Endothelial cell of umbilical vein (primary cell): ENCODE measurements at regions not wholly inside any gene's neighbourhood (a gene's known extent, or its start where the extent isn't known, plus 50 kb on each side); places are given as distances from the start of the nearest gene placed in this dataset.

Source experiments
- BruUV-seq: library from RNA; stranded (reverse); fragments of 400-500 nt; replicated peaks from 2 replicates; lab custom pipeline; 2021; lab: Mats Ljungman, UMichigan
- CTCF ChIA-PET: fragments of 300-600, 350-600 bp; sonication (Branson Sonifier 250); formaldehyde crosslinking; loops from one replicate; lab custom pipeline; 2021; ENCODE audit warnings: antibody characterized with exemption, inconsistent platforms; lab: Charles Lee
- POLR2A ChIA-PET: fragments of 300-600, 350-600 bp; sonication (Branson Sonifier 250); formaldehyde crosslinking; loops from one replicate; lab custom pipeline; 2021; ENCODE audit warnings: antibody characterized with exemption, inconsistent platforms; lab: Charles Lee
- DNase-seq: peaks from one replicate; pipeline ENCODE4 v3.0.0-alpha.2; 2011; ENCODE audit warnings: low read depth, low spot score
- FAIRE-seq: peaks from 2 replicates; lab custom pipeline; 2011; peaks lifted over from hg19 to GRCh38; lab: Jason Lieb, UNC
- H2AFZ ChIP-seq: 2 replicates; pipeline ENCODE4 v1.6.0; 2012; ENCODE audit warnings: low read depth, low read length, control low read depth, inconsistent platforms
- H3K27ac ChIP-seq: 2 replicates; pipeline ENCODE4 v1.5.1; 2011; ENCODE audit warnings: low read depth, mild to moderate bottlenecking, control low read depth, low read length, moderate library complexity; ENCODE audit not compliant: insufficient read depth
- H3K27me3 ChIP-seq, 2 experiments: 2 replicates each; pipeline versions ENCODE4 v1.6.0 to v1.6.1; 2011; ENCODE audit warnings: low read length in 2 of 2, mixed read lengths in 1 of 2; ENCODE audit not compliant: control insufficient read depth in 2 of 2, insufficient read depth in 2 of 2
- H3K36me3 ChIP-seq, 2 experiments: 2 replicates in 1 of 2; 3 replicates in 1 of 2; pipeline ENCODE4 v1.5.1; 2011; ENCODE audit warnings: low read length in 2 of 2, mild to moderate bottlenecking in 1 of 2, moderate library complexity in 1 of 2; ENCODE audit not compliant: control insufficient read depth in 2 of 2, insufficient read depth in 2 of 2; ENCODE audit errors: extremely low read depth in 1 of 2
- H3K4me1 ChIP-seq: 3 replicates; pipeline ENCODE4 v1.5.1; 2011; ENCODE audit warnings: mild to moderate bottlenecking, low read length; ENCODE audit not compliant: control insufficient read depth, insufficient read depth; ENCODE audit errors: extremely low read depth
- H3K4me2 ChIP-seq: 2 replicates; pipeline ENCODE4 v1.6.1; 2011; ENCODE audit warnings: low read length, control low read depth, mixed read lengths; ENCODE audit not compliant: insufficient read depth
- H3K4me3 ChIP-seq, 3 experiments: fragments of 200-600 bp in 1 of 3; sonication (generic), shearing (Covaris generic) in 1 of 3; replicated peaks in 1 of 3; 2 replicates each; pipeline ENCODE4 v1.5.1; 2011 to 2016; ENCODE audit warnings: control low read depth in 3 of 3, low read length in 3 of 3, mild to moderate bottlenecking in 2 of 3, inconsistent platforms in 1 of 3, low read depth in 1 of 3, moderate library complexity in 1 of 3; ENCODE audit not compliant: insufficient read depth in 1 of 3
- H3K79me2 ChIP-seq: 2 replicates; pipeline ENCODE4 v1.6.0; 2012; ENCODE audit warnings: low read length, inconsistent platforms; ENCODE audit not compliant: control insufficient read depth, insufficient read depth
- H3K9ac ChIP-seq: replicated peaks from 2 replicates; pipeline ENCODE3; 2011; ENCODE audit warnings: low read length, control low read depth; ENCODE audit not compliant: insufficient read depth; ENCODE audit errors: extremely low read depth
- H3K9me1 ChIP-seq: replicated peaks from 3 replicates; pipeline ENCODE4 v1.6.0; 2011; ENCODE audit warnings: mild to moderate bottlenecking, low read length; ENCODE audit not compliant: control insufficient read depth, insufficient read depth; ENCODE audit errors: extremely low read depth
- H3K9me3 ChIP-seq: replicated peaks from 2 replicates; pipeline ENCODE4 v1.5.1; 2012; ENCODE audit warnings: low read length, inconsistent platforms; ENCODE audit not compliant: control insufficient read depth, insufficient read depth
- H4K20me1 ChIP-seq: replicated peaks from 2 replicates; pipeline ENCODE3; 2011; ENCODE audit warnings: mild to moderate bottlenecking, low read length; ENCODE audit not compliant: control insufficient read depth, insufficient read depth; ENCODE audit errors: extremely low read depth
- CTCF ChIP-seq, 2 donors: IDR thresholded peaks; 1 replicate in 1 of 2; 2 replicates in 1 of 2; pipeline ENCODE4 v1.5.1; 2011; ENCODE audit warnings: low read length in 2 of 2, mild to moderate bottlenecking in 2 of 2, moderate library complexity in 2 of 2, control low read depth in 1 of 2, inconsistent platforms in 1 of 2, low read depth in 1 of 2; ENCODE audit not compliant: insufficient read depth in 1 of 2; ENCODE audit errors: extremely low read depth in 1 of 2
- EZH2 ChIP-seq: IDR thresholded peaks from 2 replicates; pipeline ENCODE4 v1.6.1; 2012; ENCODE audit warnings: borderline replicate concordance, low read depth, mild to moderate bottlenecking, moderate library complexity, low read length, inconsistent platforms; ENCODE audit not compliant: severe bottlenecking
- FOS ChIP-seq: IDR thresholded peaks from 2 replicates; pipeline ENCODE4 v1.6.1; 2011; ENCODE audit warnings: mild to moderate bottlenecking, low read length, moderate library complexity, borderline replicate concordance; ENCODE audit not compliant: insufficient read depth
- GATA2 ChIP-seq: IDR thresholded peaks from 2 replicates; pipeline ENCODE4 v1.7.0; 2011; ENCODE audit warnings: low read depth, mild to moderate bottlenecking, moderate library complexity, mixed read lengths, low read length; ENCODE audit not compliant: insufficient read length, insufficient read depth
- JUN ChIP-seq: IDR thresholded peaks from 2 replicates; pipeline ENCODE4 v1.6.1; 2011; ENCODE audit warnings: borderline replicate concordance, low read depth; ENCODE audit not compliant: insufficient read length, insufficient read depth
- MAX ChIP-seq: IDR thresholded peaks from 2 replicates; pipeline ENCODE4 v1.6.1; 2011; ENCODE audit not compliant: insufficient read depth, insufficient read length
- MYC ChIP-seq: IDR thresholded peaks from one replicate; pipeline ENCODE4 v1.6.1; 2011; ENCODE audit warnings: mild to moderate bottlenecking, low read depth, low read length
- POLR2A ChIP-seq: IDR thresholded peaks from 2 replicates; pipeline ENCODE4 v1.6.1; 2012; ENCODE audit warnings: low read depth, mild to moderate bottlenecking, control low read depth, low read length
- POLR2AphosphoS5 ChIP-seq: IDR thresholded peaks from 2 replicates; pipeline ENCODE4 v1.6.1; 2012; ENCODE audit warnings: low read depth, mild to moderate bottlenecking, control low read depth, low read length, moderate library complexity; ENCODE audit not compliant: insufficient read depth
- dilution Hi-C: fragments of 300-500 bp; cut with MboI; formaldehyde crosslinking; loops from one replicate; pipeline ENCODE4 v1.15.0; 2019; ENCODE audit warnings: low sequenced_read_pairs; ENCODE audit not compliant: extremely low pct_ligation_motif_present
- intact Hi-C: fragments of 100-400 bp; cut with micrococcal nuclease; formaldehyde crosslinking; loops from one replicate; pipeline ENCODE4 v1.10.0; 2022

DNA sequence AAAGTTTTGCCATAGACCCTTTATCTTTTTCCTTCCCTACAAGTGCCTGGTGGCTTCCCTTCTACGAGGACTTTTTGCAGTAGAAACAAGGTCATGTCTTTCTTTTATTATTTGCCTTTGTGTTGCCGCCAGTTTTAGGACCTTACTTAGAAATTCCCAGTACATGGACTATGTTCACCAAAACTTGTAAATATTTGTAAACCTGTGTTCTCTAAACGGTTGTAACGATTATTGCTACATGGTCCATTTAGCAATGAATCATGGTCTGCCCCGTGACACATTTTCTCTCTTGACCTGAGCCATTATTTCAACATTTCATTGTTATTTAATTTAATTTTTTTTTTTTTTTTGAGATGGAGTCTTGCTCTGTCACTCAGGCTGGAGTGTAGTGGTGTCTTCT lies 110.7 kb downstream of the MFAP3L start:
- POLR2A ChIA-PET, result no interaction called here
- no peak overlapping the region for H3K4me2 ChIP-seq
- no peak overlapping the region for H2AFZ ChIP-seq
- DNase-seq, result no peak
- H3K27me3 ChIP-seq, result no peaks in the 10 kb centered on the region
- intact Hi-C loops, result no loop called here
- H3K9me3 ChIP-seq, result no peaks in the 10 kb centered on the region
- no peaks in the 10 kb centered on the region for H3K79me2 ChIP-seq
- H3K4me3 ChIP-seq, result no peak overlapping the region
- TF ChIP-seq GATA2 (no peak), EZH2 (no peak), POLR2AphosphoS5 (no peak), JUN (no peak), POLR2A (no peak), CTCF (IDR thresholded peaks at IDR 0.05; ENCODE audit: extremely low read depth in 1 of 2, insufficient read depth in 1 of 2, low read depth in 1 of 2, low read length in 2 of 2) (no peak), FOS (no peak), MYC (no peak), MAX (no peak)
- no peaks in the 10 kb centered on the region for H3K4me1 ChIP-seq
- dilution Hi-C loops, result no loop called here
- H4K20me1 ChIP-seq, result no peaks in the 10 kb centered on the region
- BruUV-seq, result no TSS peak
- CTCF ChIA-PET, result no interaction called here
- no peak overlapping the region for H3K27ac ChIP-seq
- no peaks in the 10 kb centered on the region for H3K9me1 ChIP-seq
- FAIRE-seq, result no peak
- H3K36me3 ChIP-seq, result no peaks in the 10 kb centered on the region
- no peak overlapping the region for H3K9ac ChIP-seq
